ENCODE measurements at regions not wholly inside any gene's neighbourhood (a gene's known extent, or its start where the extent isn't known, plus 50 kb on each side); places are given as distances from the start of the nearest gene placed in this dataset.
A peak's percentile ranks its signal among the peaks of the same experiment; 100 is the strongest.
"Not testable (repeated sequence)": the region's sequence is repeated elsewhere in the genome, so short reads cannot be mapped to it uniquely, and the experiment has no call there.

- intact Hi-C loops (cut with micrococcal nuclease); ATAC-seq; DNase-seq: not testable (repeated sequence)
Observed at GRCh38 chr3:153570481-153570880, 408.5 kb downstream of the RAP2B start.

- ATAC-seq (no peak), DNase-seq (no peak)
- intact Hi-C loops (cut with micrococcal nuclease) = no loop called here
Observed at GRCh38 chr3:153572165-153572564, 410.1 kb downstream of the RAP2B start.

- intact Hi-C loops (cut with micrococcal nuclease) = no loop called here
- DNase-seq = no peak
- no peak for ATAC-seq
Observed at GRCh38 chr3:153572654-153573053, 410.6 kb downstream of the RAP2B start.

- no peak for ATAC-seq
- intact Hi-C loops (cut with micrococcal nuclease) = no loop called here
- no peak for DNase-seq
Observed at GRCh38 chr3:153573481-153573880, 411.5 kb downstream of the RAP2B start.

GRCh38 chr3:153574445-153574844 is 412.4 kb downstream of the RAP2B start:
- no peak for DNase-seq
- no peak for ATAC-seq
- intact Hi-C loops (cut with micrococcal nuclease) = no loop called here

- ATAC-seq = no peak
- DNase-seq = no peak
- intact Hi-C loops (cut with micrococcal nuclease) = no loop called here
Observed at GRCh38 chr3:153577059-153577736, 415.2 kb downstream of the RAP2B start.

GRCh38 chr3:153578046-153578445 is 416.0 kb downstream of the RAP2B start:
- intact Hi-C loops (cut with micrococcal nuclease) = no loop called here
- DNase-seq = no peak

GRCh38 chr3:153590051-153590450 is 428.0 kb downstream of the RAP2B start:
- DNase-seq (no peak), ATAC-seq (no peak)
- intact Hi-C loops (cut with micrococcal nuclease) = loop anchor here (10.0 kb wide), 1 partner anchor 545 kb away; no protein-coding TSS in a partner anchor

More at GRCh38 chr3:153578046-153578445, 416.0 kb downstream of the RAP2B start:
- ATAC-seq = no peak

GRCh38 chr3:153591561-153592245 is 429.7 kb downstream of the RAP2B start:
- ATAC-seq = no peak
- intact Hi-C loops (cut with micrococcal nuclease) = loop anchor here (10.0 kb wide), 1 partner anchor 547 kb away; no protein-coding TSS in a partner anchor
- no peak for DNase-seq

- DNase-seq = no peak
- no peak for ATAC-seq
- intact Hi-C loops (cut with micrococcal nuclease) = loop anchor here (10.0 kb wide), 1 partner anchor 550 kb away; no protein-coding TSS in a partner anchor
Observed at GRCh38 chr3:153595186-153595815, 433.3 kb downstream of the RAP2B start.

GRCh38 chr3:153596401-153596800 is 434.4 kb downstream of the RAP2B start:
- ATAC-seq = no peak
- intact Hi-C loops (cut with micrococcal nuclease) = loop anchor here (10.0 kb wide), 1 partner anchor 552 kb away; no protein-coding TSS in a partner anchor
- DNase-seq = no peak

- intact Hi-C loops (cut with micrococcal nuclease) = loop anchor here (10.0 kb wide), 1 partner anchor 555 kb away; no protein-coding TSS in a partner anchor
- ATAC-seq = peak; percentile 41
- peak; percentile 17 for DNase-seq
Observed at GRCh38 chr3:153599685-153600084, 437.7 kb downstream of the RAP2B start.

GRCh38 chr3:153600896-153601295 is 438.9 kb downstream of the RAP2B start:
- no peak for ATAC-seq
- no peak for DNase-seq
- intact Hi-C loops (cut with micrococcal nuclease) = no loop called here

- peak; percentile 26 for ATAC-seq
- no peak for DNase-seq
- intact Hi-C loops (cut with micrococcal nuclease) = no loop called here
Observed at GRCh38 chr3:153601374-153601853, 439.4 kb downstream of the RAP2B start.

- intact Hi-C loops (cut with micrococcal nuclease) = no loop called here
- no peak for DNase-seq
- ATAC-seq = no peak
Observed at GRCh38 chr3:153602801-153603200, 440.8 kb downstream of the RAP2B start.

GRCh38 chr3:153614140-153614539 is 452.1 kb downstream of the RAP2B start:
- intact Hi-C loops (cut with micrococcal nuclease) = no loop called here
- ATAC-seq (no peak), DNase-seq (no peak)

GRCh38 chr3:153614563-153614962 is 452.5 kb downstream of the RAP2B start:
- intact Hi-C loops (cut with micrococcal nuclease) = no loop called here
- no peak for DNase-seq
- ATAC-seq = no peak

- intact Hi-C loops (cut with micrococcal nuclease) = no loop called here
Observed at GRCh38 chr3:153615863-153616262, 453.8 kb downstream of the RAP2B start.

GRCh38 chr3:153617463-153617862 is 455.4 kb downstream of the RAP2B start:
- intact Hi-C loops (cut with micrococcal nuclease) = no loop called here
- DNase-seq (no peak), ATAC-seq (no peak)

More at GRCh38 chr3:153615863-153616262, 453.8 kb downstream of the RAP2B start:
- no peak for DNase-seq
- ATAC-seq = no peak

GRCh38 chr3:153618176-153618575 is 456.1 kb downstream of the RAP2B start:
- intact Hi-C loops (cut with micrococcal nuclease) = no loop called here
- DNase-seq (no peak), ATAC-seq (no peak)

Measured in left ventricle myocardium superior (tissue), 1 donor.